H1 (cell line): ENCODE measurements at regions not wholly inside any gene's neighbourhood (a gene's known extent, or its start where the extent isn't known, plus 50 kb on each side); places are given as distances from the start of the nearest gene placed in this dataset.

Source experiments
- CHD7 ChIP-seq: fragments of 300-600 bp; sonication (generic); IDR thresholded peaks from 2 replicates; pipeline ENCODE4 v1.7.1; 2012; ENCODE audit warnings: low read length, moderate library complexity, mild to moderate bottlenecking, inconsistent platforms; ENCODE audit not compliant: insufficient replicate concordance
- E2F6 ChIP-seq: IDR thresholded peaks from 2 replicates; pipeline ENCODE4 v1.6.1; 2012; ENCODE audit warnings: inconsistent platforms
- KDM1A ChIP-seq: fragments of 200-600, 300-600 bp; sonication (generic); IDR thresholded peaks from 2 replicates; pipeline ENCODE4 v1.7.1; 2016; ENCODE audit warnings: mild to moderate bottlenecking, low read length, borderline replicate concordance
- KDM5A ChIP-seq: fragments of 200-600 bp; IDR thresholded peaks from 2 replicates; pipeline ENCODE4 v1.7.1; 2012; ENCODE audit warnings: mild to moderate bottlenecking, low read length, inconsistent platforms, mixed read lengths
- NRF1 ChIP-seq: IDR thresholded peaks from 2 replicates; pipeline ENCODE4 v1.6.1; 2011; ENCODE audit warnings: mild to moderate bottlenecking, low read depth, low read length, improper control_type of control experiment
- RFX5 ChIP-seq: IDR thresholded peaks from 2 replicates; pipeline ENCODE4 v1.6.1; 2011; ENCODE audit warnings: low read depth, low read length, improper control_type of control experiment, borderline replicate concordance
- SIX5 ChIP-seq: IDR thresholded peaks from 2 replicates; pipeline ENCODE4 v1.6.1; 2011; ENCODE audit warnings: mild to moderate bottlenecking, low read depth, low read length

GRCh38 chr11:36929401-36929800 is 331.4 kb upstream of the RAG2 start (continued):
- TF ChIP-seq CHD7 (no peak), KDM1A (no peak), NRF1 (no peak), E2F6 (no peak), RFX5 (no peak), SIX5 (no peak), KDM5A (no peak)
